ENCODE measurements at regions not wholly inside any gene's neighbourhood (a gene's known extent, or its start where the extent isn't known, plus 50 kb on each side); places are given as distances from the start of the nearest gene placed in this dataset.

DNA sequence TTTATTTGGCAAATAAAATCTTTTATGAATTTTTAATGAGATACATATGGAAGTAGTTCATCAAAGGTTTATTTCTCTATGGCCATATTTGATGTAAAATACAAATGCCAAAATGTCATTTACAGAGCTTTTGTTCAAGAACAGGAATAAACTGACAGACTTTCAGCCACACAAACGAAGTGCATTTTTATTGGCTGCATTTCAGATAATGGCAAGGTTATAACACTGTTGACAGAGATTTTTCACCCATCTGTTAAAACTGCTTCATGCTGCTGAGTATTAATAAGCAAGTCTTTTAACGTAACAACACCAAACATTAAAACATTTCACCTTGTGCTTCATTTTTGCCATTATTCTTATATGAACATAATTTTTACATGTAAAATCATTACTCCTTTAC lies 254.4 kb downstream of the ANKRD7 start:
- intact Hi-C loops (cut with micrococcal nuclease) = no loop called here
- Histone ChIP-seq H3K27ac (ENCODE audit: insufficient read depth, low read length) (no peak overlapping the region), H3K27me3 (ENCODE audit: control insufficient read depth, insufficient read depth, low read length) (no peaks in the 10 kb centered on the region), H2BK5ac (ENCODE audit: low read depth, low read length, poor library complexity, severe bottlenecking) (no peak overlapping the region), H4K8ac (ENCODE audit: low read depth in 2 of 2, low read length in 2 of 2) (no peak overlapping the region), H3K14ac (replicated peaks; ENCODE audit: low read depth, low read length) (no peak overlapping the region), H3K36me3 (ENCODE audit: control insufficient read depth, insufficient read depth, low read length) (no peaks in the 10 kb centered on the region), H4K5ac (ENCODE audit: low read depth, low read length) (no peak overlapping the region), H3K4me3 (ENCODE audit: insufficient read depth, low read depth, low read length) (no peak overlapping the region), H3K56ac (ENCODE audit: extremely low read depth, insufficient read depth, low read length) (no peak overlapping the region), H2AFZ (replicated peaks; ENCODE audit: low read length, poor library complexity) (no peak overlapping the region), H3K23ac (ENCODE audit: low read depth, low read length) (no peak overlapping the region), H2AK9ac (replicated peaks; ENCODE audit: low read depth, low read length, poor library complexity) (no peak overlapping the region), H4K91ac (ENCODE audit: insufficient read depth, low read depth, low read length) (no peak overlapping the region), H4K20me1 (ENCODE audit: insufficient read depth, low read length) (no peaks in the 10 kb centered on the region), H2BK120ac (ENCODE audit: low read depth, low read length) (no peak overlapping the region), H3K79me1 (ENCODE audit: low read depth in 1 of 2, low read length in 2 of 2) (no peaks in the 10 kb centered on the region), H3K9me3 (ENCODE audit: control insufficient read depth, insufficient read depth, low read length) (peaks cover 8% of the 10 kb centered on the region), H3K4me2 (ENCODE audit: low read depth, low read length) (no peak overlapping the region), H3K18ac (ENCODE audit: low read depth, low read length) (no peak overlapping the region), H3K4ac (ENCODE audit: low read depth, low read length) (no peak overlapping the region), H3K4me1 (ENCODE audit: control insufficient read depth, insufficient read depth, low read length) (no peaks in the 10 kb centered on the region), H3K9me1 (ENCODE audit: insufficient read depth, low read length) (no peaks in the 10 kb centered on the region), H2BK20ac (ENCODE audit: low read depth, low read length) (no peak overlapping the region), H3K9ac (ENCODE audit: low read depth, low read length) (no peak overlapping the region), H2BK15ac (ENCODE audit: low read depth, low read length) (no peak overlapping the region), H2AK5ac (ENCODE audit: low read depth, low read length) (no peak overlapping the region)
- DNase-seq = no peak
- ChIA-PET POLR2A (ENCODE audit: unreplicated experiment) (no interaction called here), CTCF (no interaction called here)
- WGBS, 2 experiments (ENCODE audit: extremely low coverage in 2 of 2, insufficient read length in 1 of 2) = no CpG with 5 or more reads among the region's 2 CpGs
- in situ Hi-C loops (cut with MboI; ENCODE audit: low sequenced_read_pairs) = no loop called here
- dilution Hi-C loops (cut with HindIII; ENCODE audit: low sequenced_read_pairs, unreplicated experiment) = no loop called here
- BruUV-seq (replicated peaks) = no TSS peak
- no peak for ATAC-seq (ENCODE audit: low read depth)
- no peak for TF ChIP-seq RFX5 (IDR thresholded peaks at IDR 0.05; ENCODE audit: low read depth, low read length)
- no peak for TF ChIP-seq MAZ (IDR thresholded peaks at IDR 0.05; ENCODE audit: borderline replicate concordance, low read depth, low read length)
- TF ChIP-seq FOS (IDR thresholded peaks at IDR 0.05; ENCODE audit: low read depth, low read length) = no peak
- no peak for TF ChIP-seq CHD1 (IDR thresholded peaks at IDR 0.05; ENCODE audit: low read depth, low read length)
- no peak for TF ChIP-seq RAD21 (IDR thresholded peaks at IDR 0.05; ENCODE audit: low read length)
- TF ChIP-seq MAFK (IDR thresholded peaks at IDR 0.05; ENCODE audit: low read depth, low read length) = no peak
- no peak for TF ChIP-seq BHLHE40 (IDR thresholded peaks at IDR 0.05; ENCODE audit: low read depth, low read length)
- TF ChIP-seq, protein P1, sequence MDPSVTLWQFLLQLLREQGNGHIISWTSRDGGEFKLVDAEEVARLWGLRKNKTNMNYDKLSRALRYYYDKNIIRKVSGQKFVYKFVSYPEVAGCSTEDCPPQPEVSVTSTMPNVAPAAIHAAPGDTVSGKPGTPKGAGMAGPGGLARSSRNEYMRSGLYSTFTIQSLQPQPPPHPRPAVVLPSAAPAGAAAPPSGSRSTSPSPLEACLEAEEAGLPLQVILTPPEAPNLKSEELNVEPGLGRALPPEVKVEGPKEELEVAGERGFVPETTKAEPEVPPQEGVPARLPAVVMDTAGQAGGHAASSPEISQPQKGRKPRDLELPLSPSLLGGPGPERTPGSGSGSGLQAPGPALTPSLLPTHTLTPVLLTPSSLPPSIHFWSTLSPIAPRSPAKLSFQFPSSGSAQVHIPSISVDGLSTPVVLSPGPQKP (IDR thresholded peaks at IDR 0.05; ENCODE audit: borderline replicate concordance, low read depth, low read length) = no peak
- TF ChIP-seq NFE2L2 (IDR thresholded peaks at IDR 0.05; ENCODE audit: low read depth, low read length) = no peak
- TF ChIP-seq MXI1 (IDR thresholded peaks at IDR 0.05; ENCODE audit: borderline replicate concordance, low read depth, low read length) = no peak
- TF ChIP-seq, protein P2, sequence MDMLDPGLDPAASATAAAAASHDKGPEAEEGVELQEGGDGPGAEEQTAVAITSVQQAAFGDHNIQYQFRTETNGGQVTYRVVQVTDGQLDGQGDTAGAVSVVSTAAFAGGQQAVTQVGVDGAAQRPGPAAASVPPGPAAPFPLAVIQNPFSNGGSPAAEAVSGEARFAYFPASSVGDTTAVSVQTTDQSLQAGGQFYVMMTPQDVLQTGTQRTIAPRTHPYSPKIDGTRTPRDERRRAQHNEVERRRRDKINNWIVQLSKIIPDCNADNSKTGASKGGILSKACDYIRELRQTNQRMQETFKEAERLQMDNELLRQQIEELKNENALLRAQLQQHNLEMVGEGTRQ (IDR thresholded peaks at IDR 0.05; ENCODE audit: low read depth, low read length) = no peak
- no peak for TF ChIP-seq RCOR1 (IDR thresholded peaks at IDR 0.05; ENCODE audit: insufficient replicate concordance, low read length)

Measured in IMR-90 (cell line).